PC-9 (cell line): ENCODE measurements at regions not wholly inside any gene's neighbourhood (a gene's known extent, or its start where the extent isn't known, plus 50 kb on each side); places are given as distances from the start of the nearest gene placed in this dataset.

Source experiments
- EZH2 ChIP-seq: fragments of 200-600 bp; sonication (generic); IDR thresholded peaks from 2 replicates; pipeline ENCODE4 v1.8.0; 2017; ENCODE audit warnings: antibody characterized with exemption, low read depth
- TF ChIP-seq, protein P1 (sequence below): fragments of 200-600 bp; sonication (generic); conservative IDR thresholded peaks from 2 replicates; pipeline ENCODE4 v1.6.1; 2017; ENCODE audit warnings: mixed run types, antibody characterized with exemption, mild to moderate bottlenecking, moderate library complexity

DNA sequence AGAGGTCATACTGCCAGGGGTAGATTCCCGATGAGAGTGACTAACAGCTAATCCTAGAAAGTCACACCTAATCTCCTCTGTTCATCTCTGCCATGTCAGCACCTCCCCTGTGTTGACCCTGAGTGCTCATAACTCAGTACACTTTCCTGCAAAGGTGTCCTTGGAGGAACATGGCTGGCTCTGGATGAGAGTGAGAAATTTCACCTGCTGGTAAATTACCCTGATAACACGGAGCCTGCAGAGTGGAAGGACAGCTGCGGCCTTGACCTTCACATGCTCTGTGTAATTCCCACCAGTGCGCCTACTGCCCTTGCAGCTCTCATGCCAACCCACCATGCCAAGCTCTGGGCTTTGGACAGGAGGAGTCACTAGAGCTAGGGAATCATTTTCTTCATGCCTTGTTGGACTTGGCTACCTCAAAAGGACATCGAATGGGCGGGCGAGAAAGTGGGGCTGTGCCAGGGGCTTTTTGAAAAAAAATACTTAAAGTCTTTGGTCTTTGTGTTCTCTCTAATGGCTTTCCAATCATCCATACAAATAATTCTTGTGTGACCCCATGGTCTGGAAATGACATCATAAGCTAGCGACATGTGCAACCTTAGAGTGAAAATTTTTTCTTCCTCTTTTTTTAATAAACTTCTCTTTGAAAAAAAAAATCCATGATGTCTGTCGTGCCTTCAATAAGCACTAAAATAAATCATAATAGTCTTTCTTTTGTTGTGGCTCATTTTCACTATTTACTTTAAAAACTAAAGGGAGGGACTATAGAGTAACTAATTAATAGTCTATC lies 319.9 kb downstream of the MYCN start:
- TF ChIP-seq, protein P1, sequence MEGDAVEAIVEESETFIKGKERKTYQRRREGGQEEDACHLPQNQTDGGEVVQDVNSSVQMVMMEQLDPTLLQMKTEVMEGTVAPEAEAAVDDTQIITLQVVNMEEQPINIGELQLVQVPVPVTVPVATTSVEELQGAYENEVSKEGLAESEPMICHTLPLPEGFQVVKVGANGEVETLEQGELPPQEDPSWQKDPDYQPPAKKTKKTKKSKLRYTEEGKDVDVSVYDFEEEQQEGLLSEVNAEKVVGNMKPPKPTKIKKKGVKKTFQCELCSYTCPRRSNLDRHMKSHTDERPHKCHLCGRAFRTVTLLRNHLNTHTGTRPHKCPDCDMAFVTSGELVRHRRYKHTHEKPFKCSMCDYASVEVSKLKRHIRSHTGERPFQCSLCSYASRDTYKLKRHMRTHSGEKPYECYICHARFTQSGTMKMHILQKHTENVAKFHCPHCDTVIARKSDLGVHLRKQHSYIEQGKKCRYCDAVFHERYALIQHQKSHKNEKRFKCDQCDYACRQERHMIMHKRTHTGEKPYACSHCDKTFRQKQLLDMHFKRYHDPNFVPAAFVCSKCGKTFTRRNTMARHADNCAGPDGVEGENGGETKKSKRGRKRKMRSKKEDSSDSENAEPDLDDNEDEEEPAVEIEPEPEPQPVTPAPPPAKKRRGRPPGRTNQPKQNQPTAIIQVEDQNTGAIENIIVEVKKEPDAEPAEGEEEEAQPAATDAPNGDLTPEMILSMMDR = no peak
- TF ChIP-seq EZH2 = no peak
